Gastroesophageal sphincter (tissue), 4 donors: ENCODE measurements at regions not wholly inside any gene's neighbourhood (a gene's known extent, or its start where the extent isn't known, plus 50 kb on each side); places are given as distances from the start of the nearest gene placed in this dataset.

Experiments
- ATAC-seq: fragments of 150-250 bp; one replicate; pipeline ENCODE4 v1.9.1; 2016; ENCODE audit warnings: mild to moderate bottlenecking, moderate library complexity
- H3K27ac ChIP-seq, 4 donors: fragments of 200-600 bp; sonication (generic) in 3 of 4; 1 replicate in 3 of 4; 2 replicates in 1 of 4; pipeline ENCODE4 v1.5.1; 2016 to 2019
- H3K27me3 ChIP-seq: fragments of 200-600 bp; sonication (generic); one replicate; pipeline ENCODE4 v1.5.1; 2019
- H3K36me3 ChIP-seq, 2 donors: fragments of 200-600 bp; sonication (generic); one replicate each; pipeline ENCODE4 v1.5.1; 2019; ENCODE audit warnings: control low read depth in 1 of 2
- H3K4me1 ChIP-seq, 3 donors: fragments of 200-600 bp; sonication (generic); 1 replicate in 2 of 3; 2 replicates in 1 of 3; pipeline ENCODE4 v1.5.1; 2016 to 2019; ENCODE audit warnings: control low read depth in 2 of 3
- H3K4me3 ChIP-seq, 2 donors: fragments of 200-600 bp; sonication (generic); one replicate each; pipeline ENCODE4 v1.5.1; 2019; ENCODE audit warnings: mild to moderate bottlenecking in 1 of 2, moderate library complexity in 1 of 2
- H3K9me3 ChIP-seq, 3 donors: fragments of 200-600 bp; sonication (generic); one replicate each; pipeline ENCODE4 v1.5.1; 2017 to 2019; ENCODE audit warnings: control low read depth in 2 of 3
- CTCF ChIP-seq, 4 experiments: fragments of 200-600 bp in 2 of 4; fragments of 450-650 bp in 2 of 4; sonication (generic) in 1 of 4; IDR thresholded peaks; one replicate each; pipeline ENCODE4 v1.5.1; 2017 to 2019; ENCODE audit warnings: antibody characterized with exemption in 4 of 4, mild to moderate bottlenecking in 2 of 4, moderate library complexity in 2 of 4
- EP300 ChIP-seq: sonication (generic); formaldehyde crosslinking; IDR thresholded peaks from one replicate; pipeline ENCODE4 v1.6.1; 2017; ENCODE audit warnings: antibody characterized with exemption, mild to moderate bottlenecking
- POLR2A ChIP-seq, 2 donors: fragments of 450-650 bp; IDR thresholded peaks; one replicate each; pipeline ENCODE4 v1.6.1; 2017; ENCODE audit warnings: antibody characterized with exemption in 2 of 2, mild to moderate bottlenecking in 2 of 2, moderate library complexity in 1 of 2
- POLR2AphosphoS5 ChIP-seq: sonication (generic); formaldehyde crosslinking; IDR thresholded peaks from one replicate; pipeline ENCODE4 v1.6.1; 2017; ENCODE audit warnings: antibody characterized with exemption
- WGBS, 2 donors: methylation state at CpG; one replicate each; pipeline ENCODE4 v1.1.5; 2018; ENCODE audit warnings: low coverage in 1 of 2; 5-methylcytosine and 5-hydroxymethylcytosine counted together

- Histone ChIP-seq H3K4me1 (no peaks in the 10 kb centered on the region), H3K36me3 (no peaks in the 10 kb centered on the region), H3K4me3 (no peak overlapping the region), H3K27ac (no peak overlapping the region), H3K27me3 (no peaks in the 10 kb centered on the region), H3K9me3 (no peaks in the 10 kb centered on the region)
- no peak for ATAC-seq
- TF ChIP-seq POLR2A (IDR thresholded peaks at IDR 0.05) (no peak), CTCF (IDR thresholded peaks at IDR 0.05) (no peak), EP300 (no peak), POLR2AphosphoS5 (no peak)
- 51 to 73% methylated on average over 5 of the region's 5 CpGs for WGBS, 2 donors
These were observed 71.8 kb upstream of the NDUFB4 start for GRCh38 chr3:120524171-120524923.

GRCh38 chr3:120516136-120516535, 65.3 kb upstream of the FSTL1 start:
- WGBS, 2 donors: 43 to 46% methylated on average over 2 to 5 of the region's 6 CpGs
- Histone ChIP-seq H3K4me3 (no peak overlapping the region), H3K27ac (no peak overlapping the region), H3K36me3 (no peaks in the 10 kb centered on the region), H3K4me1 (peaks cover 0 to 6% (median 0%) of the 10 kb centered on the region in 3 donors), H3K27me3 (no peaks in the 10 kb centered on the region), H3K9me3 (no peaks in the 10 kb centered on the region)
- ATAC-seq: no peak
- TF ChIP-seq EP300 (no peak), POLR2AphosphoS5 (no peak), POLR2A (IDR thresholded peaks at IDR 0.05) (no peak), CTCF (IDR thresholded peaks at IDR 0.05) (no peak)

- no peak for TF ChIP-seq POLR2A (IDR thresholded peaks at IDR 0.05)
- Histone ChIP-seq H3K27me3 (no peaks in the 10 kb centered on the region), H3K4me1 (peaks cover 0 to 10% (median 0%) of the 10 kb centered on the region in 3 donors), H3K9me3 (no peaks in the 10 kb centered on the region), H3K27ac (no peak overlapping the region), H3K4me3 (no peak overlapping the region), H3K36me3 (no peaks in the 10 kb centered on the region)
- no peak for ATAC-seq
- WGBS, 2 donors: 44 to 46% methylated on average over 1 to 2 of the region's 2 CpGs
These were observed 61.9 kb upstream of the FSTL1 start for GRCh38 chr3:120512655-120513054.

- Histone ChIP-seq H3K4me3 (no peak overlapping the region), H3K4me1 (peaks cover 6 to 22% (median 10%) of the 10 kb centered on the region in 3 donors), H3K9me3 (no peaks in the 10 kb centered on the region), H3K27me3 (no peaks in the 10 kb centered on the region), H3K36me3 (no peaks in the 10 kb centered on the region), H3K27ac (peak overlapping the region in 2 of 4 donors; percentile 46 to 51)
- WGBS, 2 donors: 36 to 43% methylated on average over 6 to 8 of the region's 10 CpGs
- TF ChIP-seq CTCF (IDR thresholded peaks at IDR 0.05) (peak; percentile 59 to 75 (median 72)), POLR2A (IDR thresholded peaks at IDR 0.05) (no peak), POLR2AphosphoS5 (peak; percentile 28)
- peak; percentile 57 for ATAC-seq
These were observed 56.3 kb upstream of the FSTL1 start for GRCh38 chr3:120506828-120507774.

- Histone ChIP-seq H3K27ac (peak overlapping the region in 2 of 4 donors; percentile 46 to 51), H3K4me3 (no peak overlapping the region), H3K4me1 (peaks cover 6 to 22% (median 10%) of the 10 kb centered on the region in 3 donors), H3K36me3 (no peaks in the 10 kb centered on the region), H3K27me3 (no peaks in the 10 kb centered on the region), H3K9me3 (no peaks in the 10 kb centered on the region)
- TF ChIP-seq POLR2A (IDR thresholded peaks at IDR 0.05): no peak
- TF ChIP-seq EP300: no peak
- TF ChIP-seq CTCF (IDR thresholded peaks at IDR 0.05): no peak
- no peak for TF ChIP-seq POLR2AphosphoS5
- ATAC-seq: peak; percentile 10
- WGBS, 2 donors: 26 to 44% methylated on average over 5 of the region's 5 CpGs
These were observed 55.5 kb upstream of the FSTL1 start for GRCh38 chr3:120506076-120506827.
